ENCODE measurements at regions not wholly inside any gene's neighbourhood (a gene's known extent, or its start where the extent isn't known, plus 50 kb on each side); places are given as distances from the start of the nearest gene placed in this dataset.
"Not testable (repeated sequence)": the region's sequence is repeated elsewhere in the genome, so short reads cannot be mapped to it uniquely, and the experiment has no call there.

DNA sequence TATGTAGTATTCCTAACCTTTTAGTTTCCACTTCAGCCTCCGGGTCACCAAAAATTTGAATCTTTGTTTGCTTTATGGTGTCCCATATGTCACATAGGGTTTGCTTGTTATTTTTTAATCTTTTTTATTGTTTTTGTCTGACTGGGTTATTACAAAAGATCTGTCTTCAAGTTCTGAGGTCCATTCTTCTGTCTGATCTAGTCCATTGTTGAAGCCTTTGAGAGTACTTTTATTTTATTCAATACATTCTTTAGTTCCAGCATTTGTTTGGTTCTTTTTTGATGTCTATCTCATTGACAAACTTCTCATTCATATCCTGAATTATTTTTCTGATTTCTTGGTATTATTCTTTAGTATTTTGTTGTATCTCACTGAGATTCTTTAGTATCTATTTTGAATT, 99.8 kb downstream of the GPR65 start:
- H3K36me3 ChIP-seq (replicated peaks in 1 of 2; ENCODE audit: control extremely low read depth in 1 of 2, control insufficient read depth in 1 of 2, extremely low read depth in 1 of 2, insufficient read depth in 2 of 2, low read length in 1 of 2): no peaks in the 10 kb centered on the region
- Mint-ChIP-seq H3K4me1 (no peaks in the 10 kb centered on the region), H3K4me3 (no peak overlapping the region), H3K9me3 (ENCODE audit: insufficient read depth) (peaks cover 10% of the 10 kb centered on the region), H3K27ac (no peak overlapping the region), H3K27me3 (peaks cover 6% of the 10 kb centered on the region)
- H4K20me1 ChIP-seq (ENCODE audit: control insufficient read depth, insufficient read depth, low read length, poor library complexity, severe bottlenecking): no peaks in the 10 kb centered on the region
- peaks cover 1 to 12% (median 8%) of the 10 kb centered on the region in 3 donors for H3K9me3 ChIP-seq (ENCODE audit: control extremely low read depth in 1 of 3, control insufficient read depth in 2 of 3, insufficient read depth in 1 of 3, low read length in 2 of 3)
- CTCF ChIA-PET: no interaction called here
- intact Hi-C loops (cut with micrococcal nuclease): no loop called here
- no peak overlapping the region for H3K4me2 ChIP-seq (replicated peaks; ENCODE audit: low read depth, low read length, poor library complexity, severe bottlenecking)
- H3K27ac ChIP-seq (ENCODE audit: low read length in 2 of 2): no peak overlapping the region
- H3K4me1 ChIP-seq (ENCODE audit: control insufficient read depth in 2 of 2, insufficient read depth in 2 of 2, low read length in 2 of 2): no peaks in the 10 kb centered on the region
- no peaks in the 10 kb centered on the region for H3K79me2 ChIP-seq (ENCODE audit: control insufficient read depth, insufficient read depth, low read length)
- POLR2A ChIA-PET: no interaction called here
- no peak overlapping the region for H3K4me3 ChIP-seq (ENCODE audit: control extremely low read depth in 1 of 5, extremely low read depth in 1 of 5, insufficient read depth in 1 of 5, low read depth in 2 of 5, low read length in 4 of 5)
- TF ChIP-seq EZH2 (IDR thresholded peaks at IDR 0.05; ENCODE audit: borderline replicate concordance, insufficient read depth, low read depth, low read length, poor library complexity, severe bottlenecking): no peak
- no peak for TF ChIP-seq CTCF (IDR thresholded peaks at IDR 0.05)
- no CpG with 5 or more reads among the region's 1 CpG for WGBS (ENCODE audit: insufficient coverage)
- no peak overlapping the region for H3K9ac ChIP-seq (ENCODE audit: low read length)
- ATAC-seq (ENCODE audit: low read depth): no peak
- no peak for DNase-seq
- H2AFZ ChIP-seq (ENCODE audit: insufficient read depth, low read depth, low read length, poor library complexity, severe bottlenecking): no peak overlapping the region
- peaks cover 0 to 3% (median 0%) of the 10 kb centered on the region in 4 experiments for H3K27me3 ChIP-seq (replicated peaks in 1 of 4; ENCODE audit: control extremely low read depth in 1 of 4, control insufficient read depth in 3 of 4, insufficient read depth in 4 of 4, low read length in 3 of 4)

- Histone ChIP-seq H3K4me1 (ENCODE audit: control insufficient read depth in 2 of 2, insufficient read depth in 2 of 2, low read length in 2 of 2) (no peaks in the 10 kb centered on the region), H3K27ac (ENCODE audit: low read length in 2 of 2) (no peak overlapping the region), H3K4me2 (replicated peaks; ENCODE audit: low read depth, low read length, poor library complexity, severe bottlenecking) (no peak overlapping the region), H3K9me3 (ENCODE audit: control extremely low read depth in 1 of 3, control insufficient read depth in 2 of 3, insufficient read depth in 1 of 3, low read length in 2 of 3) (peaks cover 1 to 12% (median 8%) of the 10 kb centered on the region in 3 donors), H3K36me3 (replicated peaks in 1 of 2; ENCODE audit: control extremely low read depth in 1 of 2, control insufficient read depth in 1 of 2, extremely low read depth in 1 of 2, insufficient read depth in 2 of 2, low read length in 1 of 2) (no peaks in the 10 kb centered on the region), H3K79me2 (ENCODE audit: control insufficient read depth, insufficient read depth, low read length) (no peaks in the 10 kb centered on the region), H4K20me1 (ENCODE audit: control insufficient read depth, insufficient read depth, low read length, poor library complexity, severe bottlenecking) (no peaks in the 10 kb centered on the region), H2AFZ (ENCODE audit: insufficient read depth, low read depth, low read length, poor library complexity, severe bottlenecking) (no peak overlapping the region), H3K27me3 (replicated peaks in 1 of 4; ENCODE audit: control extremely low read depth in 1 of 4, control insufficient read depth in 3 of 4, insufficient read depth in 4 of 4, low read length in 3 of 4) (peaks cover 0 to 11% (median 0%) of the 10 kb centered on the region in 4 experiments), H3K9ac (ENCODE audit: low read length) (no peak overlapping the region), H3K4me3 (ENCODE audit: control extremely low read depth in 1 of 5, extremely low read depth in 1 of 5, insufficient read depth in 1 of 5, low read depth in 2 of 5, low read length in 4 of 5) (no peak overlapping the region)
- 63% methylated on average over 1 of the region's 4 CpGs for WGBS (ENCODE audit: insufficient coverage)
- CTCF ChIA-PET: no interaction called here
- no peak for ATAC-seq (ENCODE audit: low read depth)
- POLR2A ChIA-PET: no interaction called here
- no peak for DNase-seq
- intact Hi-C loops (cut with micrococcal nuclease): no loop called here
- Mint-ChIP-seq H3K9me3 (ENCODE audit: insufficient read depth) (peaks cover 10% of the 10 kb centered on the region), H3K4me1 (no peaks in the 10 kb centered on the region), H3K27ac (no peak overlapping the region), H3K27me3 (peaks cover 11% of the 10 kb centered on the region), H3K4me3 (no peak overlapping the region)
- TF ChIP-seq EZH2 (IDR thresholded peaks at IDR 0.05; ENCODE audit: borderline replicate concordance, insufficient read depth, low read depth, low read length, poor library complexity, severe bottlenecking) (no peak), CTCF (IDR thresholded peaks at IDR 0.05) (no peak)
Measured at GRCh38 chr14:88106377-88106776, 101.4 kb downstream of the GPR65 start.

DNA sequence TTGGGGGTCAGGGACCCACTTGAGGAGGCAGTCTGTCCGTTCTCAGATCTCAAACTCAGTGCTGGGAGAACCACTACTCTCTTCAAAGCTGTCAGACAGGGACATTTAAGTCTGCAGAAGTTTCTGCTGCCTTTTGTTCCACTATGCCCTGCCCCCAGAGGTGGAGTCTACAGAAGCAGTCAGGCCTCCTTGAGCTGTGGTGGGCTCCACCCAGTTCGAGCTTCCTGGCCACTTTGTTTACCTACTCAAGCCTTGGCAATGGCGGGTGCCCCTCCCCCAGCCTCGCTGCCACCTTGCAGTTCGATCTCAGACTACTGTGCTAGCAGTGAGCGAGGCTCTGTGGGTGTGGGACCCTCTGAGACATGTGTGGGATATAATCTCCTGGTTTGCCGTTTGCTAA, 122.7 kb downstream of the GPR65 start:
- H2AFZ ChIP-seq (ENCODE audit: insufficient read depth, low read depth, low read length, poor library complexity, severe bottlenecking); H3K9me3 Mint-ChIP-seq (ENCODE audit: insufficient read depth); H3K27me3 ChIP-seq (replicated peaks in 1 of 4; ENCODE audit: control extremely low read depth in 1 of 4, control insufficient read depth in 3 of 4, insufficient read depth in 4 of 4, low read length in 3 of 4); DNase-seq; H3K9ac ChIP-seq (ENCODE audit: low read length); H3K36me3 ChIP-seq (replicated peaks in 1 of 2; ENCODE audit: control extremely low read depth in 1 of 2, control insufficient read depth in 1 of 2, extremely low read depth in 1 of 2, insufficient read depth in 2 of 2, low read length in 1 of 2); H3K4me2 ChIP-seq (replicated peaks; ENCODE audit: low read depth, low read length, poor library complexity, severe bottlenecking); H3K4me1 Mint-ChIP-seq; H3K9me3 ChIP-seq (ENCODE audit: control extremely low read depth in 1 of 3, control insufficient read depth in 2 of 3, insufficient read depth in 1 of 3, low read length in 2 of 3); intact Hi-C loops (cut with micrococcal nuclease); H3K4me1 ChIP-seq (ENCODE audit: control insufficient read depth in 2 of 2, insufficient read depth in 2 of 2, low read length in 2 of 2); H3K4me3 Mint-ChIP-seq; CTCF ChIA-PET; H3K27ac Mint-ChIP-seq; H4K20me1 ChIP-seq (ENCODE audit: control insufficient read depth, insufficient read depth, low read length, poor library complexity, severe bottlenecking); H3K79me2 ChIP-seq (ENCODE audit: control insufficient read depth, insufficient read depth, low read length); ATAC-seq (ENCODE audit: low read depth); H3K4me3 ChIP-seq (ENCODE audit: control extremely low read depth in 1 of 5, extremely low read depth in 1 of 5, insufficient read depth in 1 of 5, low read depth in 2 of 5, low read length in 4 of 5); H3K27ac ChIP-seq (ENCODE audit: low read length in 2 of 2); POLR2A ChIA-PET: not testable (repeated sequence)
- peaks cover 13% of the 10 kb centered on the region for H3K27me3 Mint-ChIP-seq
- 92% methylated on average over 5 of the region's 7 CpGs for WGBS (ENCODE audit: insufficient coverage)
